ENCODE measurements at regions not wholly inside any gene's neighbourhood (a gene's known extent, or its start where the extent isn't known, plus 50 kb on each side); places are given as distances from the start of the nearest gene placed in this dataset.

DNA sequence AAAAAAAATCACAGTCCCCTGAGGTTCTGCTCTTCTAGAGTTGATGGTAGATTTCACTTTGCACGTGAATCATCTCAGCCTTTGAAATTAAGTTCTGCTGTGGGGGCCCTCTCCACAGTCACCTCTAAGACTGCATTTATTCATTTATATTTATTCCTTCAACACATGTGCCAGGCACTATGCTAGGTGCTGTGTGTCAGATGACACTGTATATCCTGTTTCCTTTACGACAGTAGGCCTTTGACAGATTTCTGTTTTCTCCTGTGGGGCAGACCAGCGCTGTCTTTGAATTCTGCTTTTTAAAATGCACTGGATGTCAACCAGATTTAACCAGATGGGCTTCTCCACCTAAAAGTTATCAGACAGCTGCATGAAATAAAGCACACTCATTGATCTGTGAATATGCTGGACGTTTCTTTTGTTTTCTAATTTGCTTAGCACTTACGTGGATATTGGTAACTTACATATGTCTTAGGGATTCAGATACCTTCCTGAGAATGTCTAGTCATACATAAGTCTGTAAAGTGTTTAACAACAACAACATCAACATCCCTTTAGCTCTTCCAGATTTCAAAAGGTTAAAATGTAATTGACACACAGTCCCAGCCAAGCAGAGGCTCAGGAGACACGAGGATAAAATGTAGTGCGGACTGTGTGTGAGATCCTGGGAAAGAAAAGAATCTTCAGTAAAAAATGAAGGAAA, 525.5 kb upstream of the MCTP2 start:
- in situ Hi-C loops (cut with HindIII; ENCODE audit: low sequenced_read_pairs): no loop called here
- no peak for DNase-seq (ENCODE audit: low read depth, low spot score)
- TF ChIP-seq, protein P1, sequence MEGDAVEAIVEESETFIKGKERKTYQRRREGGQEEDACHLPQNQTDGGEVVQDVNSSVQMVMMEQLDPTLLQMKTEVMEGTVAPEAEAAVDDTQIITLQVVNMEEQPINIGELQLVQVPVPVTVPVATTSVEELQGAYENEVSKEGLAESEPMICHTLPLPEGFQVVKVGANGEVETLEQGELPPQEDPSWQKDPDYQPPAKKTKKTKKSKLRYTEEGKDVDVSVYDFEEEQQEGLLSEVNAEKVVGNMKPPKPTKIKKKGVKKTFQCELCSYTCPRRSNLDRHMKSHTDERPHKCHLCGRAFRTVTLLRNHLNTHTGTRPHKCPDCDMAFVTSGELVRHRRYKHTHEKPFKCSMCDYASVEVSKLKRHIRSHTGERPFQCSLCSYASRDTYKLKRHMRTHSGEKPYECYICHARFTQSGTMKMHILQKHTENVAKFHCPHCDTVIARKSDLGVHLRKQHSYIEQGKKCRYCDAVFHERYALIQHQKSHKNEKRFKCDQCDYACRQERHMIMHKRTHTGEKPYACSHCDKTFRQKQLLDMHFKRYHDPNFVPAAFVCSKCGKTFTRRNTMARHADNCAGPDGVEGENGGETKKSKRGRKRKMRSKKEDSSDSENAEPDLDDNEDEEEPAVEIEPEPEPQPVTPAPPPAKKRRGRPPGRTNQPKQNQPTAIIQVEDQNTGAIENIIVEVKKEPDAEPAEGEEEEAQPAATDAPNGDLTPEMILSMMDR (IDR thresholded peaks at IDR 0.05; ENCODE audit: low read depth, low read length): no peak

GRCh38 chr15:93703092-93703739, 528.1 kb upstream of the MCTP2 start:
- DNase-seq (ENCODE audit: low read depth, low spot score): no peak
- TF ChIP-seq, protein P1 (IDR thresholded peaks at IDR 0.05; ENCODE audit: low read depth, low read length): no peak
- no peak overlapping the region for H3K4me3 ChIP-seq (ENCODE audit: low read depth, low read length)
- in situ Hi-C loops (cut with HindIII; ENCODE audit: low sequenced_read_pairs): no loop called here

More for the DNA sequence above, 525.5 kb upstream of the MCTP2 start:
- no peak overlapping the region for H3K4me3 ChIP-seq (ENCODE audit: low read depth, low read length)

- in situ Hi-C loops (cut with HindIII; ENCODE audit: low sequenced_read_pairs): no loop called here
- H3K4me3 ChIP-seq (ENCODE audit: low read depth, low read length): no peak overlapping the region
- TF ChIP-seq, protein P1 (IDR thresholded peaks at IDR 0.05; ENCODE audit: low read depth, low read length): no peak
- DNase-seq (ENCODE audit: low read depth, low spot score): no peak
Observed at GRCh38 chr15:93700051-93700450, 531.3 kb upstream of the MCTP2 start.

- in situ Hi-C loops (cut with HindIII; ENCODE audit: low sequenced_read_pairs): no loop called here
- no peak for DNase-seq (ENCODE audit: low read depth, low spot score)
- TF ChIP-seq, protein P1 (IDR thresholded peaks at IDR 0.05; ENCODE audit: low read depth, low read length): no peak
- no peak overlapping the region for H3K4me3 ChIP-seq (ENCODE audit: low read depth, low read length)
Observed at GRCh38 chr15:93694033-93694432, 537.3 kb upstream of the MCTP2 start.

- in situ Hi-C loops (cut with HindIII; ENCODE audit: low sequenced_read_pairs): no loop called here
- TF ChIP-seq, protein P1 (IDR thresholded peaks at IDR 0.05; ENCODE audit: low read depth, low read length): no peak
Observed at GRCh38 chr15:93683651-93684050, 547.7 kb upstream of the MCTP2 start.

DNA sequence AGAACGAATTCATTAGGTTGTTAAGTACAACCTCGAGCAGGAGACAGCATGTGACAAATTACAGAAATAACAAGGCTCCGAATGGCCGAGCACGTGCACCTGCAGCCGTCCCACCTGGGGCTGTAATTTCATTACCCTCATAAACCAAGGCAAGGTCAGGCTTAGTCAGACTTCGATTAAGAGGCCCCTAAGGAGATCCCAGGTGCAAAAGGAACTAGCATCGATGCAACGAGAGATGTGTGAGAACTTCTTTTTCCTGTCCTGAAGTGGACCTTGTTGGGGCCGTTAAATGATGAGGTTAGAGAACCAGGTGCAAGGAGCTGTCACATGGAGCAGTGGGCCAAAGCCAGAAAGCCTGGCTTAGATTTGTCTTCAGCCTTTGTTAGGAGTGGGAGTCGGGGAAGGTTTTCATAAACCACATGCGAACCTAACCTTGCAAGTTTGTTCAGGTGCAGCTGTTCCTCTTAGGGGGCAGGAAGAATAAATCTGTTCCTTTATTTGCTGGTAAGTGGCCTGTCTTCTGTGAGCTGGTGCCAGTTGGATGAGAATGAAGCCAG, 559.9 kb upstream of the MCTP2 start:
- DNase-seq (ENCODE audit: low read depth, low spot score): no peak
- in situ Hi-C loops (cut with HindIII; ENCODE audit: low sequenced_read_pairs): no loop called here
- TF ChIP-seq, protein P1 (IDR thresholded peaks at IDR 0.05; ENCODE audit: low read depth, low read length): no peak
- no peak overlapping the region for H3K4me3 ChIP-seq (ENCODE audit: low read depth, low read length)

More at GRCh38 chr15:93683651-93684050, 547.7 kb upstream of the MCTP2 start:
- H3K4me3 ChIP-seq (ENCODE audit: low read depth, low read length): no peak overlapping the region
- DNase-seq (ENCODE audit: low read depth, low spot score): no peak
